Parathyroid adenoma (tissue), 2 donors: ENCODE measurements at regions not wholly inside any gene's neighbourhood (a gene's known extent, or its start where the extent isn't known, plus 50 kb on each side); places are given as distances from the start of the nearest gene placed in this dataset.

ENCODE experiments used
- H2AFZ ChIP-seq: fragments of 300-600 bp; sonication (generic); one replicate; pipeline ENCODE4 v1.7.0; 2017; ENCODE audit warnings: antibody characterized with exemption, mild to moderate bottlenecking
- H3K27ac ChIP-seq: fragments of 300-600 bp; sonication (generic); one replicate; pipeline ENCODE4 v1.7.0; 2017
- H3K27me3 ChIP-seq: fragments of 300-600 bp; sonication (generic); one replicate; pipeline ENCODE4 v1.7.0; 2017; ENCODE audit warnings: low read length; ENCODE audit not compliant: control insufficient read depth, insufficient read depth
- H3K36me3 ChIP-seq: fragments of 300-600 bp; sonication (generic); one replicate; pipeline ENCODE4 v1.7.0; 2017; ENCODE audit warnings: low read length; ENCODE audit not compliant: control insufficient read depth, insufficient read depth
- H3K4me1 ChIP-seq: fragments of 300-600 bp; sonication (generic); one replicate; pipeline ENCODE4 v1.7.0; 2017; ENCODE audit warnings: control low read depth
- H3K4me2 ChIP-seq: fragments of 300-600 bp; sonication (generic); one replicate; pipeline ENCODE4 v1.7.0; 2017; ENCODE audit warnings: low read length
- H3K4me3 ChIP-seq: fragments of 300-600 bp; sonication (generic); one replicate; pipeline ENCODE4 v1.7.0; 2017; ENCODE audit warnings: low read depth, low read length
- H3K79me2 ChIP-seq: fragments of 300-600 bp; sonication (generic); one replicate; pipeline ENCODE4 v1.7.0; 2017; ENCODE audit warnings: control low read depth
- H3K9ac ChIP-seq: fragments of 300-600 bp; sonication (generic); one replicate; pipeline ENCODE4 v1.7.0; 2017; ENCODE audit warnings: mild to moderate bottlenecking
- H3K9me3 ChIP-seq: fragments of 300-600 bp; sonication (generic); one replicate; pipeline ENCODE4 v1.7.0; 2017; ENCODE audit warnings: low read length; ENCODE audit not compliant: control insufficient read depth
- TF ChIP-seq, protein P1 (sequence below): fragments of 300-600 bp; sonication (generic); IDR thresholded peaks from one replicate; pipeline ENCODE4 v1.7.0; 2017; ENCODE audit warnings: antibody characterized with exemption, mild to moderate bottlenecking
- donor health status: primary hyperparathyroidism.

DNA sequence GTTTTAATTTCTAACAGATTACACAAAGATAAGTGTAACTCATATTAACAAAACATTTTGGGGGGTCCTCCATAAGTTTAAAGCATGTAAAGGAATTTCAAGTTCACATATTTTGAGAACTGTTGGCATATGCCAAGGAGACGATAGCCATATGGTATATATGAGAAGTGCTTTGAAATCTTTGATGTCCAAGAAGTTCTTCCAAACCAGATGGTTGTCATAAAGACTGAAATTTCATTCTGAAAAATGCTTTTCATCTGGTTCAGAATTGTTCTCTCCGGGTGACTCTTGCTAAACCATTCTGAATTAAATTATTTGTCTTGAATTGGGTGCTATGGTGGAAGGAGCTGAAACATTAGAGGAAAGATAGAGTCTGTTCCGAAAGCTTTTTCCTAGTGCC lies 513.0 kb upstream of the AKR1E2 start:
- TF ChIP-seq, protein P1, sequence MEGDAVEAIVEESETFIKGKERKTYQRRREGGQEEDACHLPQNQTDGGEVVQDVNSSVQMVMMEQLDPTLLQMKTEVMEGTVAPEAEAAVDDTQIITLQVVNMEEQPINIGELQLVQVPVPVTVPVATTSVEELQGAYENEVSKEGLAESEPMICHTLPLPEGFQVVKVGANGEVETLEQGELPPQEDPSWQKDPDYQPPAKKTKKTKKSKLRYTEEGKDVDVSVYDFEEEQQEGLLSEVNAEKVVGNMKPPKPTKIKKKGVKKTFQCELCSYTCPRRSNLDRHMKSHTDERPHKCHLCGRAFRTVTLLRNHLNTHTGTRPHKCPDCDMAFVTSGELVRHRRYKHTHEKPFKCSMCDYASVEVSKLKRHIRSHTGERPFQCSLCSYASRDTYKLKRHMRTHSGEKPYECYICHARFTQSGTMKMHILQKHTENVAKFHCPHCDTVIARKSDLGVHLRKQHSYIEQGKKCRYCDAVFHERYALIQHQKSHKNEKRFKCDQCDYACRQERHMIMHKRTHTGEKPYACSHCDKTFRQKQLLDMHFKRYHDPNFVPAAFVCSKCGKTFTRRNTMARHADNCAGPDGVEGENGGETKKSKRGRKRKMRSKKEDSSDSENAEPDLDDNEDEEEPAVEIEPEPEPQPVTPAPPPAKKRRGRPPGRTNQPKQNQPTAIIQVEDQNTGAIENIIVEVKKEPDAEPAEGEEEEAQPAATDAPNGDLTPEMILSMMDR = no peak
- Histone ChIP-seq H3K9me3 (no peaks in the 10 kb centered on the region), H3K79me2 (no peaks in the 10 kb centered on the region)

DNA sequence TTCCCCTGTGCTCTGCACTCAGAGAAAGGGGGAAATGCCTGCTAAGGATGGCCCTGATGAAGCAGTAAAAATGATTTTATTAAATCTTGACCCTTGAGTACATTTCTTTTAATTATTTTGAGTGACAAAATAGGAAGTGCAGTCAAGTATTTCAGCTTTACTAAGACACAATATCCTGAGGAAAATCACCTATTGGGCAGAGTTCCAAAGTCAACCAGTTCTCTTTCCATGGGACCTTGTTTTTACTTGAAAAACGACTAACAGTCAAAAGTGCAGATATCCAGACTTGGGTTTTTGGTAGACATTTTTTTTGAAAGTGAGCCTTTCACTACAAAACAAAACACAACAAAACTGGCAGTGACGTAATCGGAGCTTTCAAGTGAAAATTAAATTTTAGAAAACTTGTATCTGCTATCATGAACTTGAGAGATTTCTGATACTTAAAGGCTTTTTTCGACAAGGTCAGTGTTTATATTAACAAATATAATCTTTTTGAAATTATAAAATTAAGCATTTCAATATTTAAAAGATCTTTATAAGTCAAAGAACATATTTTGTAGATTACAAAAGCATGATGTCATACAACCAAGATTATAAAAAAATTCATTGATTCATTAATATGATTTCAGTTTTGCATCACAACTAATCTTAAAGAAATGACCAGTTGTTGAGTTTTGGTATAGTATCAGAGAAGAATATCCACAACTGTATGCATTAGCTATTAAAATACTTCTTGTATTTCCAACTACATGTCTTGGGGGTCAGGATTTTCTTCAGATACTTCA lies 513.8 kb upstream of the AKR1E2 start:
- TF ChIP-seq, protein P1 = no peak
- H3K9ac ChIP-seq = no peak overlapping the region
- H3K9me3 ChIP-seq = no peaks in the 10 kb centered on the region
- H3K27me3 ChIP-seq = no peaks in the 10 kb centered on the region
- H3K4me3 ChIP-seq = no peak overlapping the region
- no peaks in the 10 kb centered on the region for H3K79me2 ChIP-seq
- H2AFZ ChIP-seq = no peak overlapping the region
- no peaks in the 10 kb centered on the region for H3K36me3 ChIP-seq
- H3K4me1 ChIP-seq = no peaks in the 10 kb centered on the region
- no peak overlapping the region for H3K4me2 ChIP-seq
- H3K27ac ChIP-seq = no peak overlapping the region

More for the DNA sequence above, 513.0 kb upstream of the AKR1E2 start:
- H3K4me3 ChIP-seq = no peak overlapping the region
- no peak overlapping the region for H3K9ac ChIP-seq
- H3K27me3 ChIP-seq = no peaks in the 10 kb centered on the region
- no peak overlapping the region for H3K4me2 ChIP-seq
- H3K4me1 ChIP-seq = no peaks in the 10 kb centered on the region
- H2AFZ ChIP-seq = no peak overlapping the region
- H3K36me3 ChIP-seq = no peaks in the 10 kb centered on the region
- H3K27ac ChIP-seq = no peak overlapping the region

DNA sequence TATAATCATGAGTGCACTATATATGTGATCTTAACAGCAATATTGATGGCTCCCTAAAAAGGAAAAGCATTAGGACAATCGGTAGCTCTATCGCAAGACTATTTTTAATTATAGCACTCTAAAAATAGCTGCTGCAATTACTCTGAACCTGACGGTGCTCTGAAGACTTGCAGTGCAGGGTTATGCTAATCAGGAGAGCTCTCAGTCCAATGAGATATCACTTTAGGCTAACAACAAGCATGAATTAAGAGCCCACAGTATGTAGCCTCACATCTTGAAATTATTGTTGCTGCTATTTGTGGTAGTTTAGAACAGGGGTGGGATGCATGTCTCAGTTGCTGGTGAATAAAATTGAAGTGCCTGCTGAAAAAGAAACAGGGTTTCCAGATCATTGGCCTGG lies 515.8 kb upstream of the AKR1E2 start:
- Histone ChIP-seq H3K36me3 (no peaks in the 10 kb centered on the region), H3K27ac (no peak overlapping the region), H3K4me1 (no peaks in the 10 kb centered on the region), H3K4me2 (no peak overlapping the region), H2AFZ (no peak overlapping the region), H3K27me3 (no peaks in the 10 kb centered on the region), H3K79me2 (no peaks in the 10 kb centered on the region), H3K9ac (no peak overlapping the region), H3K9me3 (no peaks in the 10 kb centered on the region), H3K4me3 (no peak overlapping the region)
- TF ChIP-seq, protein P1 = no peak

DNA sequence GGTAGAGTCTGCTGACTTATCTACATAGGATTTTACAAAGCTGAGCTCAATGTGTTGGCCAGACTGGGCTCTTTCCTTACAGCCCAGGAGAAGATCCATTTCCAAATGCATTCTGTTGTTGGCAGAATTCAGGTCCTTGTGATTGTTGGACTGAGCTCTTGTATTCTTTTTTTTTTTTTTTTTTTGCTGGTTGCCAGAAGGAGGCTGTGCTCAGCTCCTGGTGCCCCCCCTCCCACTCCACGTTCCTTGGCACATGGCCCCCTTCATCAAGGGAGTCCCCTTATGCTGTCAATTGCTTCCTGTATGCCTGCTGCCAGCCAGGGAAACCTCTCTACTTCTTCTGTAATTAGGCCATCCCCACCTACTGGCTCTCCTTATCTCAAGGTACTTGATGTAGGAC lies 518.1 kb upstream of the AKR1E2 start:
- Histone ChIP-seq H3K4me1 (no peaks in the 10 kb centered on the region), H3K9me3 (no peaks in the 10 kb centered on the region), H3K36me3 (no peaks in the 10 kb centered on the region), H3K4me2 (no peak overlapping the region), H3K9ac (no peak overlapping the region), H3K27me3 (no peaks in the 10 kb centered on the region), H3K79me2 (no peaks in the 10 kb centered on the region), H3K27ac (no peak overlapping the region), H3K4me3 (no peak overlapping the region), H2AFZ (no peak overlapping the region)
- TF ChIP-seq, protein P1 = no peak

DNA sequence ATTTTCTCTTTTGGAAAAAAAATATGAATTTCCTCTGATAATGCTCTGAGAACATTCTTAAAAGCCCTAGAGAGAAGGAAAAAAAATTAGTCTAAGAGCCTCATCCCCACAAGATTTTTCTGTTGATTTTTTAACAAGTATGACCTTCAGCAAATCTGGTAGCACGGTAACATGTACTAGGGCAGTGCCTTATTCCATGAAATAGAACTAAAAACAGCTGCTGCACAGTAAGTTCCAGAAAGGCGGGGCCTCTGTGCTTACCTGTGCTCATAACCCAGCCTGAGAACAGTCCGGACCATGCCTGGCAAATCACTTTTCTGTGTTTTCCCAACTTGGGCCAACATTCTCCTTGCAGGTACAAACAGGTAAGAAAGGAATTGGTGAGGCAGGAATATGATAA lies 519.1 kb upstream of the AKR1E2 start:
- no peak overlapping the region for H3K4me3 ChIP-seq
- no peaks in the 10 kb centered on the region for H3K4me1 ChIP-seq
- no peak overlapping the region for H3K4me2 ChIP-seq
- no peak overlapping the region for H2AFZ ChIP-seq
- no peaks in the 10 kb centered on the region for H3K9me3 ChIP-seq
- no peaks in the 10 kb centered on the region for H3K36me3 ChIP-seq
- no peaks in the 10 kb centered on the region for H3K79me2 ChIP-seq
- TF ChIP-seq, protein P1 = no peak
- H3K9ac ChIP-seq = no peak overlapping the region
- H3K27ac ChIP-seq = no peak overlapping the region
- H3K27me3 ChIP-seq = no peaks in the 10 kb centered on the region
